ENCODE measurements at regions not wholly inside any gene's neighbourhood (a gene's known extent, or its start where the extent isn't known, plus 50 kb on each side); places are given as distances from the start of the nearest gene placed in this dataset.

DNA sequence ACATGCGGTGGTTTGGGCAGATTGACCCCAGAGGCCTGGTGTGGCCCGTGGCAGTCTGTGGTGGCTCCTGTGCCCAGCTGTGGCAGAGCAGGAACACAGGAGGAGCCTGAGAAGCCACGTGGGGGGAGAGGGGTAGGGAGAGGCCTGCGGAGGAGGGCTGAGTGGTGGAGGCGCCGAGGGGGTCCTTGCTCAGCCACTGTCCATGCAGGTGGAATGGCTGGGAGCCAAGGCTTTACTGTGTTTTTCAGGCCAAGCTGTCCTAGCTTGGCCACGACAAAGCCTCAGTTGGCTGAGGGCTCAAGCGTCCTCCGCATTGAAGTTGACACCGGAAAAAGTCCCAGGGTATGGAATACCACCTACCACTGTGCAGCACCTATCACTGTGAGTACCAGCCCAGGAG is 107.0 kb downstream of the VEGFA start:
- H3K9ac ChIP-seq (ENCODE audit: insufficient read depth, low read depth, low read length), result no peak overlapping the region
- no peak for FAIRE-seq
- ChIA-PET POLR2A (interaction anchor here (1.2 kb wide), 1 partner anchor 24 kb away, joined by 3 read pairs; no protein-coding TSS in a partner anchor), CTCF (ENCODE audit: low intra/inter-chr PET ratio, low total read pairs) (no interaction called here)
- 54% methylated on average over 9 of the region's 10 CpGs for whole genome bisulfite sequencing (ENCODE audit: low lambda C conversion rate)
- H2AFZ ChIP-seq (ENCODE audit: low read length), result no peak overlapping the region
- H3K27ac ChIP-seq (ENCODE audit: extremely low read length, insufficient read depth, low read length), result no peak overlapping the region
- no peak overlapping the region for H3K4me3 ChIP-seq (replicated peaks in 1 of 3; ENCODE audit: insufficient read depth in 1 of 3, low read depth in 2 of 3, low read length in 3 of 3)
- H3K4me1 ChIP-seq (ENCODE audit: insufficient read depth, low read length), result peaks cover 55% of the 10 kb centered on the region
- intact Hi-C loops (cut with micrococcal nuclease; ENCODE audit: unreplicated experiment), result no loop called here
- H3K4me2 ChIP-seq (ENCODE audit: low read depth, low read length), result no peak overlapping the region
- H3K79me2 ChIP-seq (ENCODE audit: insufficient read depth, low read length), result no peaks in the 10 kb centered on the region
- no peaks in the 10 kb centered on the region for H3K9me3 ChIP-seq (ENCODE audit: low read length)
- BruUV-seq (replicated peaks), result no TSS peak
- no peaks in the 10 kb centered on the region for H3K36me3 ChIP-seq (replicated peaks in 1 of 2; ENCODE audit: control insufficient read depth in 1 of 2, insufficient read depth in 2 of 2, low read length in 2 of 2)
- in situ Hi-C loops (cut with HindIII; ENCODE audit: extremely low pct_ligation_motif_present, low pct_unique_long_range_greater_than_20kb), result no loop called here
- no peaks in the 10 kb centered on the region for H4K20me1 ChIP-seq (ENCODE audit: insufficient read depth, low read length)
- H3K27me3 ChIP-seq (ENCODE audit: control insufficient read depth in 1 of 2, insufficient read depth in 2 of 2, low read length in 2 of 2), result peaks cover 8 to 57% of the 10 kb centered on the region in 2 experiments; a peak in 4 of 5 replicates
- ATAC-seq, result no peak
- DNase-seq (ENCODE audit: low spot score), result no peak
- TF ChIP-seq, protein P1, sequence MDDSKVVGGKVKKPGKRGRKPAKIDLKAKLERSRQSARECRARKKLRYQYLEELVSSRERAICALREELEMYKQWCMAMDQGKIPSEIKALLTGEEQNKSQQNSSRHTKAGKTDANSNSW (CRISPR knock-in tag; IDR thresholded peaks at IDR 0.05; ENCODE audit: borderline replicate concordance), result no peak
- TF ChIP-seq ZSCAN29 (CRISPR knock-in tag; conservative IDR thresholded peaks at IDR 0.05) (no peak), RFX3 (CRISPR knock-in tag; IDR thresholded peaks at IDR 0.05) (no peak), ZNF33A (CRISPR knock-in tag; IDR thresholded peaks at IDR 0.05; ENCODE audit: borderline replicate concordance) (no peak), SOX5 (CRISPR knock-in tag; IDR thresholded peaks at IDR 0.05; ENCODE audit: borderline replicate concordance) (no peak), ZIK1 (CRISPR knock-in tag; IDR thresholded peaks at IDR 0.05; ENCODE audit: borderline replicate concordance, low read depth) (no peak), FOXK1 (CRISPR knock-in tag; IDR thresholded peaks at IDR 0.05; ENCODE audit: borderline replicate concordance, low read depth) (no peak), GATAD1 (CRISPR knock-in tag; IDR thresholded peaks at IDR 0.05) (no peak), TOE1 (CRISPR knock-in tag; IDR thresholded peaks at IDR 0.05) (no peak), MEIS2 (CRISPR knock-in tag; IDR thresholded peaks at IDR 0.05) (no peak), ZNF558 (CRISPR knock-in tag; IDR thresholded peaks at IDR 0.05; ENCODE audit: borderline replicate concordance) (no peak), ATM (IDR thresholded peaks at IDR 0.05; ENCODE audit: borderline replicate concordance) (no peak), SMYD3 (CRISPR knock-in tag; IDR thresholded peaks at IDR 0.05) (no peak)
- TF ChIP-seq, protein P2, sequence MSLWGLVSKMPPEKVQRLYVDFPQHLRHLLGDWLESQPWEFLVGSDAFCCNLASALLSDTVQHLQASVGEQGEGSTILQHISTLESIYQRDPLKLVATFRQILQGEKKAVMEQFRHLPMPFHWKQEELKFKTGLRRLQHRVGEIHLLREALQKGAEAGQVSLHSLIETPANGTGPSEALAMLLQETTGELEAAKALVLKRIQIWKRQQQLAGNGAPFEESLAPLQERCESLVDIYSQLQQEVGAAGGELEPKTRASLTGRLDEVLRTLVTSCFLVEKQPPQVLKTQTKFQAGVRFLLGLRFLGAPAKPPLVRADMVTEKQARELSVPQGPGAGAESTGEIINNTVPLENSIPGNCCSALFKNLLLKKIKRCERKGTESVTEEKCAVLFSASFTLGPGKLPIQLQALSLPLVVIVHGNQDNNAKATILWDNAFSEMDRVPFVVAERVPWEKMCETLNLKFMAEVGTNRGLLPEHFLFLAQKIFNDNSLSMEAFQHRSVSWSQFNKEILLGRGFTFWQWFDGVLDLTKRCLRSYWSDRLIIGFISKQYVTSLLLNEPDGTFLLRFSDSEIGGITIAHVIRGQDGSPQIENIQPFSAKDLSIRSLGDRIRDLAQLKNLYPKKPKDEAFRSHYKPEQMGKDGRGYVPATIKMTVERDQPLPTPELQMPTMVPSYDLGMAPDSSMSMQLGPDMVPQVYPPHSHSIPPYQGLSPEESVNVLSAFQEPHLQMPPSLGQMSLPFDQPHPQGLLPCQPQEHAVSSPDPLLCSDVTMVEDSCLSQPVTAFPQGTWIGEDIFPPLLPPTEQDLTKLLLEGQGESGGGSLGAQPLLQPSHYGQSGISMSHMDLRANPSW (CRISPR knock-in tag; IDR thresholded peaks at IDR 0.05; ENCODE audit: borderline replicate concordance), result no peak
- TF ChIP-seq, protein P3, sequence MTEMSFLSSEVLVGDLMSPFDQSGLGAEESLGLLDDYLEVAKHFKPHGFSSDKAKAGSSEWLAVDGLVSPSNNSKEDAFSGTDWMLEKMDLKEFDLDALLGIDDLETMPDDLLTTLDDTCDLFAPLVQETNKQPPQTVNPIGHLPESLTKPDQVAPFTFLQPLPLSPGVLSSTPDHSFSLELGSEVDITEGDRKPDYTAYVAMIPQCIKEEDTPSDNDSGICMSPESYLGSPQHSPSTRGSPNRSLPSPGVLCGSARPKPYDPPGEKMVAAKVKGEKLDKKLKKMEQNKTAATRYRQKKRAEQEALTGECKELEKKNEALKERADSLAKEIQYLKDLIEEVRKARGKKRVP (CRISPR knock-in tag; IDR thresholded peaks at IDR 0.05), result no peak
- TF ChIP-seq, protein P4, sequence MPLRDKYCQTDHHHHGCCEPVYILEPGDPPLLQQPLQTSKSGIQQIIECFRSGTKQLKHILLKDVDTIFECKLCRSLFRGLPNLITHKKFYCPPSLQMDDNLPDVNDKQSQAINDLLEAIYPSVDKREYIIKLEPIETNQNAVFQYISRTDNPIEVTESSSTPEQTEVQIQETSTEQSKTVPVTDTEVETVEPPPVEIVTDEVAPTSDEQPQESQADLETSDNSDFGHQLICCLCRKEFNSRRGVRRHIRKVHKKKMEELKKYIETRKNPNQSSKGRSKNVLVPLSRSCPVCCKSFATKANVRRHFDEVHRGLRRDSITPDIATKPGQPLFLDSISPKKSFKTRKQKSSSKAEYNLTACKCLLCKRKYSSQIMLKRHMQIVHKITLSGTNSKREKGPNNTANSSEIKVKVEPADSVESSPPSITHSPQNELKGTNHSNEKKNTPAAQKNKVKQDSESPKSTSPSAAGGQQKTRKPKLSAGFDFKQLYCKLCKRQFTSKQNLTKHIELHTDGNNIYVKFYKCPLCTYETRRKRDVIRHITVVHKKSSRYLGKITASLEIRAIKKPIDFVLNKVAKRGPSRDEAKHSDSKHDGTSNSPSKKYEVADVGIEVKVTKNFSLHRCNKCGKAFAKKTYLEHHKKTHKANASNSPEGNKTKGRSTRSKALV (CRISPR knock-in tag; IDR thresholded peaks at IDR 0.05), result no peak
- TF ChIP-seq, protein P5, sequence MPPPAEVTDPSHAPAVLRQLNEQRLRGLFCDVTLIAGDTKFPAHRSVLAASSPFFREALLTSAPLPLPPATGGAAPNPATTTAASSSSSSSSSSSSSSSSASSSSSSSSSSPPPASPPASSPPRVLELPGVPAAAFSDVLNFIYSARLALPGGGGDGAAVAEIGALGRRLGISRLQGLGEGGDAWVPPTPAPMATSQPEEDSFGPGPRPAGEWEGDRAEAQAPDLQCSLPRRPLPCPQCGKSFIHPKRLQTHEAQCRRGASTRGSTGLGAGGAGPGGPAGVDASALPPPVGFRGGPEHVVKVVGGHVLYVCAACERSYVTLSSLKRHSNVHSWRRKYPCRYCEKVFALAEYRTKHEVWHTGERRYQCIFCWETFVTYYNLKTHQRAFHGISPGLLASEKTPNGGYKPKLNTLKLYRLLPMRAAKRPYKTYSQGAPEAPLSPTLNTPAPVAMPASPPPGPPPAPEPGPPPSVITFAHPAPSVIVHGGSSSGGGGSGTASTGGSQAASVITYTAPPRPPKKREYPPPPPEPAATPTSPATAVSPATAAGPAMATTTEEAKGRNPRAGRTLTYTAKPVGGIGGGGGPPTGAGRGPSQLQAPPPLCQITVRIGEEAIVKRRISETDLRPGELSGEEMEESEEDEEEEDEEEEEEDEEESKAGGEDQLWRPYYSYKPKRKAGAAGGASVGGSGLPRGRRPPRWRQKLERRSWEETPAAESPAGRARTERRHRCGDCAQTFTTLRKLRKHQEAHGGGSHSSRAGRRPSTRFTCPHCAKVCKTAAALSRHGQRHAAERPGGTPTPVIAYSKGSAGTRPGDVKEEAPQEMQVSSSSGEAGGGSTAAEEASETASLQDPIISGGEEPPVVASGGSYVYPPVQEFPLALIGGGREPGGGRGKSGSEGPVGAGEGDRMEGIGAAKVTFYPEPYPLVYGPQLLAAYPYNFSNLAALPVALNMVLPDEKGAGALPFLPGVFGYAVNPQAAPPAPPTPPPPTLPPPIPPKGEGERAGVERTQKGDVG (CRISPR knock-in tag; IDR thresholded peaks at IDR 0.05; ENCODE audit: borderline replicate concordance), result no peak
